ENCODE measurements at regions not wholly inside any gene's neighbourhood (a gene's known extent, or its start where the extent isn't known, plus 50 kb on each side); places are given as distances from the start of the nearest gene placed in this dataset.

- no peak overlapping the region for H3K4me3 ChIP-seq (ENCODE audit: low read depth, low read length)
- TF ChIP-seq CTCF (IDR thresholded peaks at IDR 0.05; ENCODE audit: low read depth, low read length): no peak
Measured at GRCh38 chr12:69085852-69086251, 152.9 kb upstream of the CPM start.

- TF ChIP-seq CTCF (IDR thresholded peaks at IDR 0.05; ENCODE audit: low read depth, low read length): no peak
- no peak overlapping the region for H3K4me3 ChIP-seq (ENCODE audit: low read depth, low read length)
Measured at GRCh38 chr12:69087986-69088385, 151.4 kb upstream of the CPSF6 start.

- no peak for TF ChIP-seq CTCF (IDR thresholded peaks at IDR 0.05; ENCODE audit: low read depth, low read length)
- H3K4me3 ChIP-seq (ENCODE audit: low read depth, low read length): no peak overlapping the region
Measured at GRCh38 chr12:69090722-69091121, 148.6 kb upstream of the CPSF6 start.

- TF ChIP-seq CTCF (IDR thresholded peaks at IDR 0.05; ENCODE audit: low read depth, low read length): no peak
Measured at GRCh38 chr12:69091442-69092017, 147.8 kb upstream of the CPSF6 start.

GRCh38 chr12:69092137-69092536 lies 147.2 kb upstream of the CPSF6 start:
- TF ChIP-seq CTCF (IDR thresholded peaks at IDR 0.05; ENCODE audit: low read depth, low read length): no peak
- no peak overlapping the region for H3K4me3 ChIP-seq (ENCODE audit: low read depth, low read length)

More at GRCh38 chr12:69091442-69092017, 147.8 kb upstream of the CPSF6 start:
- H3K4me3 ChIP-seq (ENCODE audit: low read depth, low read length): no peak overlapping the region

- H3K4me3 ChIP-seq (ENCODE audit: low read depth, low read length): no peak overlapping the region
- no peak for TF ChIP-seq CTCF (IDR thresholded peaks at IDR 0.05; ENCODE audit: low read depth, low read length)
Measured at GRCh38 chr12:69094606-69095216, 144.7 kb upstream of the CPSF6 start.

- no peak for TF ChIP-seq CTCF (IDR thresholded peaks at IDR 0.05; ENCODE audit: low read depth, low read length)
- H3K4me3 ChIP-seq (ENCODE audit: low read depth, low read length): no peak overlapping the region
Measured at GRCh38 chr12:69095765-69096477, 143.4 kb upstream of the CPSF6 start.
